ENCODE measurements at regions not wholly inside any gene's neighbourhood (a gene's known extent, or its start where the extent isn't known, plus 50 kb on each side); places are given as distances from the start of the nearest gene placed in this dataset.
"Not testable (repeated sequence)": the region's sequence is repeated elsewhere in the genome, so short reads cannot be mapped to it uniquely, and the experiment has no call there.

DNA sequence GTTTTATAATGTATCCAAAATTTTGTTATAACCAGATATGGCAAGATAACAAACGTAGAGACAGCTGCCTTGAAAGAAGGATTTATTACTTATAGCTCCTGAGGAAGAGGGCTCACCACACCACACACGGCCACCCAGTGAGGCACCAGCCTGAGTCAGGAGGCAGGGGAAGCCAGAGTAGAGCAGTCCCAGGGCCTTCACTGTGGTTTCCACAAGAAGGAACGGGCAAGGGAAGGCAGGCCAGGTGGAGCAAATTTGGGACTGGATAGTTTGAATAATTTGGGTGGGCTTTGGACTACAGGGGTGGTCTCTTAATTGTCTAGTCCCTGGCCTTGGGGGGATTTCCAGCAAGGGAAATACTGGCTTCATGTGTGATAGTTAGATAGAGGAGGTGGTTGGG, 72.5 kb downstream of the RRAGC start:
- no peak for DNase-seq (ENCODE audit: low read depth in 3 of 3)

DNA sequence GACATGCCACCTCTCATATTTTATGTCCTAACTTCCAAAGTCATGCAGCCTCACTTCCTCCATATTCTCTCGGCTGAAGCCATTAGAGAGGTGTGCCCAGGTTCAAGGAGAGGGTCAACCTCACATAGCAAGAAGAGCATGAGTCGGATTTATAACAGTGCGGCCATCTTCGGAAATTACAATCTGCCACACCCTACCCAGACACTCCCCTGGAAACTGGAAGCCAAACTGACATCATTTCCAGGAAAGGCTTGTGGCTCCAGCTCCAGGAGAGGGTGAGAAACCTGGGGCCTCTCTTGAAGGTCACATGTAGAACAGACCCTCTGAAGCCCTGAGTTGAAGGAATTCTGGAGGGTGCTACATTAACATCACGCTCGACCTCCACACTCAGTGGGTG, 73.5 kb downstream of the RRAGC start:
- DNase-seq (ENCODE audit: low read depth in 3 of 3): no peak

DNA sequence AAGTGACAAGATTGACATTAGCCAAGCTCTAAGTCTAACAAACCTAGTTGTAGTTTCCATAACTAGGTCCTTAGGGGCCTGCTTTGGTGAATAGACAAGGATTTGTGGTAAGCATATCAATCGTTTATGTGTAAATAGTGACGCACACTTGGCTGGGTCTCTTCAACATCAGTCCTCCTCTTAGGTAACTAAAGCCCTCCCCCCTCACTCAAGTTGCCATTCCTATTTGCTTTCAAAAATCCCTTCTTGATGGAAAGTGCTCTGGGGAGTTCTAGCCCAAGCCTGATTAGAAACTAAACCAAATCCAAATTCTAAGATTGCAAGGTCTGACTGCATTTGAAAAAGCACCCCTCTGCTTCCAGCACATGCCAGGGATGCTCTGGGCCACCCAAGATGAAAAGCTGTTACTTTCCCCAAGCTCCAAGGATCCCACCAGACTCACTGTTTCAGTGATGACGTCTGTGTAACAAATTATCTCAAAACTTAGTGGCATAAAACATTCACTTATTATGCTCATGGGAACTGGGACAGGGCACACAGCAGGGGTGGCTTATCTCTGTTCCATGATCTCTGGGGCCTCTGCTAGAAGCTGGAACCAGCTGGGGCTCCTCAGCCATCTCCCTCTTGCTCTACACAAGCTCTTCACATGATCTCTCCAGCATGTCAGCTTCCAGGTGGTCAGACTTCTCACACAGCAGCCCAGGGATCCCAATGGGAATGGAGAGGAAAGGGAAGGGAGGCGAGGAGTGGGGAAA, 74.1 kb downstream of the RRAGC start:
- DNase-seq (ENCODE audit: low read depth in 3 of 3): no peak

DNA sequence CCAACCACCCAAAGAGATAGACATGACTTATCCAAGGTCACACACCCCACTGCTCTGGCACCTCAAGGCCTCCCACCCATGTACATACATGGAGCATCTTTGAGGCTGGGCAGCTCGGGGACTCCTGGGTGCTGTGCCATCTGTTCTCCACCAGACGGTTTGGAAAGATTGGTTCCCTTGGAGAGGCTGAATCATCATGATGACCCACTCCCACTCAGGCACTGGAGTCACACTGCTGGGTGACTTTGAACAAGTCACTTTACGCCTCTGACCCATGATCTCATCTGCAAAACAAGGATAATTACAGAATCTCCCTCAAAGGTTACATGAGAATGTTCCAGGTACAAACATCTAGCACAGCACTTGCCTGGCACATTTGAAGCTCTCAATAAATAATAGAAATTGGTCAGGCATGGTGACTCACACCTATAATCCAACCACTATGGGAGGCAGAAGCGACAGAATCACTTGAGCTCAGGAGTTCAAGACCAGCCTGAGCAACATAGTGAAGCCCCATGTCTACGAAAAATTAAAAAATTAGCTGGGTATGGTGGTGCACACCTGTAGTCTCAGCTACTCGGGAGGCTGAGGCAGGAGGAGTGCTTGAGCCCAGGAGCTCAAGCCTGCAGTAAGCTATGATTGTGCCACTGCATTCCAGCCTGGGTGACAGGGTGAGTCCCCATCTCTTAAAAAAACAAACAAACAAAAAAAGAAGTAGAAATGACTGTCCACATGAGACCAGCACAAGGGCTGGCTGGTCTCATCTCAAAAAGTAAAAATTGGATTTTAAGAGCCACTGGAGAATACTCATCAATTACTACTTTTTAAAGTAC, 74.9 kb downstream of the RRAGC start:
- no peak for DNase-seq (ENCODE audit: low read depth in 3 of 3)

DNA sequence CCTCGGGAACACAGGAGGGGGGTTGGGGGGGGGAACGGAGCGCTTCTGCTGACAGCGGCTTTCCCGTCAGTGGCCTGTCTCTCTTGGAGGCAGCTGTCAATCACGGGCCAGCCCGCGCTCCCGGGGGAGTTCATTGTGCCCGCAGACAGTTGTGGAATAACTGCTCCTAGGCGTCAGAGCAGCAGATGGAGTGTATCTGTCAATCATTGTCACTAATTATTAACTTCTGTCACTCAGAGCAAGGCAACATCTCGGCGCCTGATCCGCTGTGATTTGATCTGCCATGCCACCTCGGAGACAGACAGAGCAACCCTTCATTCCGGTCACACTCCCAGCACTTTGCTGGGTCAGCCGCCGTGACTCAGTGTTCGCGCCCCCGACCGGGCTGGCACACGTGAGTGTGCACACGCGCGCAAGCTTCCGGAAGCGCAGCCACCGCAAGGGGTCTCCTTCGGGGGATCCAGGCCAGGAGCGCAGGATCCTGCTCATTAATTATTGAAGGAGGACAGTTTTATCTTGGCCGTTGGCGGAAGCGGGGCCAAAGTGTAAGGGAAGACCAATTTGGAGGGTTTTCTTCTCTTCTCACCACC, 75.8 kb downstream of the RRAGC start:
- no peak for DNase-seq (ENCODE audit: low read depth in 3 of 3)

DNA sequence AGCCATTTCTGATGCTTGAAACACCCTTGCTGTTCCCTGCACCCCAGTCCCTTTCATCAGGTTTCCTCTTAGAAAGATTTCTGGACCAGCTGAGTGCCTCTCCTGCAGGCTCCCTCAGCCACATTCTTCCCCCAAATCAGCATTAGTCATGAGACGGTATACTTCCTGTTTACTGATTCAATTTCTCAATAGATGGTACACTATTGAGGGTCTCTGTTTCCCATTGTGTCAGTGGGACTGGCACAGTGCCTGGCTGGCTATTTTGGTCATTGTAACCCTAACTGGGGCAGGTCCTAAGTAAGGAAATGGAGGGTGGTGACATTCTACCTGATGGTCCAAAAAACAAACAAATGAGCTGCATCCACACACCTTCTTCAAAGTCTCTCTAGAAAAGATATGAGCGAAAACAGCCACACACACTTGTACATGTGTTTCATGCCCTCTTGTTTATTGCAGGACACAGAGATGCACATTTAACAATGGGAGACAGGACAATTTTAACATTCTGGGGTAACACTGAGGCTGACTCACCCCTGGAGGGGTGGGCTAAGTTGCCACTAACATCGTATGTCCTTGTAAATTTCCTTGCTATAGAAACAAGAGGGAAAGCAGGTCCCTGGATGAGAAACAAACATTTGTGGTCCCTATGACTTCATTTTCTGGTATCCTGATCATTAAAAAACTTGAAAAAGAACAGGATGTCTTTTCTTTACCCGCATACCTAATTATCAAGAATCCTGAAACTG, 77.5 kb downstream of the RRAGC start:
- no peak for DNase-seq (ENCODE audit: low read depth in 3 of 3)

DNA sequence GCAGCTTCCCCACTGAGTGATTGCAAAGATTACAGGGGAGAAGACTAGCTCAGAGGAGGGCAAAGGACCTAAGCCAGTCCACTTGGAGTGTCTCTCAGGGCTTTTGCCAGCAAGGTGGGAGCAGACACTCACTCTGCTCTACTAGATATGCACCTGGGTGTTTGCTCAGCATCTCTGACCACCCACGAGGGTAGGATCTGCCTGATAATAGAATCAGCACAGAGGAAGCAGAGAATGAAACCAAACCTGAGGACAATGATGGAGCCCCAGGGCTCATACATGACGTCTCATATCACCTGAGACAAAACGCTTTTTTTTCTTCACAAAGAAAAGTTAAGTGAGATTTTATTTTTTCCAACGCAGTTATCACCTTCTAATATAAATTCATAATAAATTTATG, 79.4 kb downstream of the RRAGC start:
- DNase-seq (ENCODE audit: low read depth in 3 of 3): no peak

DNA sequence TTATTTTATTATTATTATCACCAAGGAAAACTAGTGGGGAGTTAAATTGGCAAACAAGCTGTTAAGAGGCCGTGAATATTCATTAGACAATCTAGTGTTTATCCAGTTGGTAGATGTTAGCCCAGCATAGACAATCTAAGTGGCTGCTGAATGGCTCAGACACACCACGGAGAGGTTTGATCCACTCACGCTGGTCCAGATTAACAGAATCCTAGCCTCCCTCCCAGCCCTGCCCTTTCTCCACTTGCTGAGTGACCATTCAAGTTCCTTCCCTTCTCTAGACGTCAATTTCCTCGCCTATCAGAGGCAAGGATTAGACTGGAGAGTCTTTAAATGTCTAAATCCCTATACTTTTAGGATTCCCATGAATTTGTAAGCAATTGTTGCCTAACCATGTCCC, 80.1 kb downstream of the RRAGC start:
- no peak for DNase-seq (ENCODE audit: low read depth in 3 of 3)

DNA sequence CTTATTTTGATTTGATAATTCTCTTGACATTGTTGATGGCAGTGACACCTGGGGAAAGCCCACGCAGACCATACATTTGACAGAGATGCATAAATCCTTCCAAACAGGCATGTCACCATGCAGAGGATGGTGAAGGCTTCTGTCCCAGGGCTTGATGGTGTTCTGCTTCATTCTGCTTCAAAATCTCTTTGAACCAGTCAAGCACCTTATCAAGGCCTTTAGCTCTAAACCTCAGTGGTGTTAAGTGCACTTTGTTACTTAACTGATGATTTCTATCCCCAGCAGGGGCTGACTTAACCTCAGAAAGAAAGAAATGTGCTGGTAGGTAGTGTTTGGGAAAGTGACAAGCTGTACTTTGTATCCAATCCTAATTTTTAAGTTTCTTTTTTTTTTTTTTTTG, 81.1 kb downstream of the RRAGC start:
- no peak for DNase-seq (ENCODE audit: low read depth in 3 of 3)

DNA sequence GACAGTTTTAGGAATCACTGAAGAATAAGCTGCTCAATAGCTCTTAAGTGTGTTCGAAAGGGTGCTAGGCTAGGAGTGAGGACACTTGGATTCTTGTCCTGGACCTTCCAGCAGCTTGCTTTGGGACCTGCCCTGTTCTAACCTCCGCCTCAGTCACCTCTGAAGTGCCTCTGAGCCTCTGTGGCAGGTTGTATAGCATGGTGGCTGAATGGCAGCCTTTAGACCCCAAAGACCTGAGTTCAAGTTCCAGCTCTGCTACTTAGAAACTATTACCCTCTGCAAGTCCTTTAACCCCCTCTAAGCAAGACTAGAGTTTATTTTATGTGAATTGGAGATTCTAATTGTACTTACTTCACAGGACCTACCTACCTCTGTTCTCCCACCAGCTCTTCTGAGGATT, 81.5 kb downstream of the RRAGC start:
- no peak for DNase-seq (ENCODE audit: low read depth in 3 of 3)

DNA sequence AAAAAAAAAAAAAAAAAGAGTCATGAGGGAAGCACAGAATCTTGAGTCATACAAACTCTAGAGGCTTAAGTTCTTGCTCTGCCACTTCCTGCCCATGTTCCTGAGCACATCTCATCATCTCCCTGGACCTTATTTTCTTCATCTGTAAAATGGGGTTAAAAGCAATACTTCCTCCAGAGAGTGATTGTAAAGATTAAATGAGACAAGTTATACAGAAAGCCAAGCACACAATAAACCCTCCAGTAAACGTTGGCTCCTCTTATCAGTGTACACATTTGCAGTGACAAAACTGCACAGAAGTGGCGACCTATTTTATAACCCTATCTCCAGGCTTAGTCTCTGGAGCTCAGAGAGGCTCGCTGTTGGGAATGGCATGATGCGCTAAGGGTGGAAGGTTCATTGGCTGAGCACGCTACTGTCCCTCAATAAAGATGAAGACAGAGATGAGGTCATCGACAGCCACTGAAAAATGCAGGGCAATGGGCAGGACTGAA, 82.1 kb downstream of the RRAGC start:
- no peak for DNase-seq (ENCODE audit: low read depth in 3 of 3)

DNA sequence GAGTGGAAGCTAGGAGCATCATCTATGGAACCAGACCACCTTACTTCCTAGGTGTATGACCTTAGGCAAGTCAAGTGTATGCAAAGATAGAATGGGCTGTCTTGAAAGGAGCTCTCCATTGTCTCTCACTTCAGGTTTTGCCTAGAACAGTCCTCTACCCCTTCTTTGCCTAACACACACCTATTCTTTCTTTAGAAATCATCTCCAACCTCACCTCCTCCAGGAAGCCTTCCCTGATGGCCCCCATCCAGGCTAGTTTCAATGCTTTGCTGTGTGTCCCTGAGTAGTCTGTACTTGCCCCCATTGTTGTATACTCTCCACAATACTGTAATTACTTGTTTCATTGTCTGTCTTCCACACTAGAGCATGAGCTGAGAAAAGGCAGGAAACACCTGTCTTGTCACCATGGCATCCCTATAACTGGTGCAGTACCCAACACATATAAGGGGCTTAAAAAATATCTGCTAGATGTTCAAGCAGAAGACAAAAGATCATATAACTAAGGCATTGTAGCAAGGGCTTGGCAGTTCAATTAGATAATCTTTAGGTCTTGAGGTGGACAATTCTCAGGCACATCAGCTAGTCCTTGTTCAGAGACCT, 83.0 kb downstream of the RRAGC start:
- no peak for DNase-seq (ENCODE audit: low read depth in 3 of 3)

DNA sequence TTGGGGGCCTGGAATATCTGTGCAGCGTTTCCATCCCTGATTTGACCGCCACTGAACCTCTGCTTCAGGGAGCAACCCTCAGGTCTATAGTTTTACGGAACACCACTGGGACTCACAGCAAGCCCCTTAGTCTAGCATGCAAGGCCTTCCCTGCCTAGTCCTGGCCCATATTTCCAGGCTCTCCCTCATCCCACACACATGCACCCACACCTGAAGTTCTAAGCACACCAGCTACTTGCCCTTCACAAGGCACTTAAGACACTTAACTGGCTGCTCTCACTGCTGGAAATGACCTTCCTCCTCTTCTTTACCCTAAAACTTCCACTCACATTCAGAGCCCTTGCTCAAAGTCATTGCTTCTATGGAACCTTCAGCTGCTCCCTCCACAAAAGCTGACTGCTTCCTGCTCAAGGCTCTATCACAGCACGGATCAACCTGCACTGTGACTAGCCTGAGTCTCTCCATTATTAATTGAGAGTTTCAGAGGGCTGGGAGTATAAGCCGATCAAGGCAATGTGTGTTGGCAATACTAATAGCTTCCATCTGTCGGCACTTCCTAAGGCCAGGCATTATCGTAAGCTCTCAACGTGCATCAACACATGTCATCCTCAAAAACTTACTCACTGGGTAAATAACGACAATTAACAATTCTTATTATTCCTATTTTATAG, 84.3 kb downstream of the RRAGC start:
- no peak for DNase-seq (ENCODE audit: low read depth in 3 of 3)

DNA sequence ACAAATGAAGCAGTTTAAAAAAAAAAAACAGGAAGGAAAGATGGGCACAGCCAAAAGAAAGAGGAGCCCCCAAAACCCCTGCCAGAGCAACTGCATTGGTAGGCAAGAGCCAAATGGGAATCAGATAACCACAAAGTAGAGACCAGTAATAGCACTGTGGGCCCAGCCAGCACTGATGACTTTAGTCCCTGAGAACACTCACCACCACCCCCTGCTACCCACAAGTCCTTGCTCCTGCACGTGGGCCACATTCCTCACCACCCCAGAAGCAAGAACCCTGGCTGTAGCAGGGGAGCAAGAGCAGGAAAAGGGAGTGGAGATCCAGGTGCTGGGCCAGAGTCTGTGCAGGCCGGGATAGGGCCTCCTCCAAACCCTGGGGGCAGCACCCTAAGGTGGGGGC, 86.1 kb downstream of the RRAGC start:
- DNase-seq (ENCODE audit: low read depth in 3 of 3): no peak

DNA sequence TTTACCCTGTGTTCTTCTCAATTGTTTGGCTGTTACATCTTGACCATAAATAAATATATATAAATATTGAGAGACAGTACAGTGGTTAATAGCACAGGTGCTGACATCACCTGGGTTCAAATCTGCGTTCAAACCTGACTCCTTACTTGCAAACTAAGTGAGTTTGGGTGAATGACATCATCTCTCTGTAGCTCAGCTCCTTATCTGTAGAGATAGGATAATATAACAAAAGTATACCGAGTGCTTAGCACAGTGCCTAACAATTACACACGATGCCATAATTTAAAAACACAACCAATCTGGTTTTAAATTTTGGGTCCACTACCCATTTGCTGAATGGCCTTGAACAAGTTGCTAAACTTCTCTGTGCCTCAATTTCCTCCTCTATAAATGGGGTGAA, 86.6 kb downstream of the RRAGC start:
- DNase-seq (ENCODE audit: low read depth in 3 of 3): no peak

DNA sequence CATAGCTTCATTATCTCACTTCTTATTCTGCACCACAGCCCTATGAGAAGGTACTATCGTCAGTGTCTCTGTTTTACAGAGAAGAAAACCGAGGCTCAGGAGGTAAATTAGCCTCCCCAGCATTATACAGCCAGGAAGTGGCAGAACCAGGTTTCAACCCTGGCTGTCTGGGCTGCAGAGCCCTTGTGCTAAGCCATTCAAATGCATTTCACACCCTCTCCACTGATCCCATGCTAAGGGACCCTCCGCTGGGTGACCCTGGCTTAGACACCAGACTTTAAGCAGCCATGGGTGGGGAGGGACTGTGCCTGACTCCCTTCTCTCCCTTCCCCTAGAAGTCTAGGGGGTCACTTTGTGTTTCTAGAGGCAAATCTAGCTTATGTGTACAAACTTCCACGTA, 87.5 kb downstream of the RRAGC start:
- DNase-seq (ENCODE audit: low read depth in 3 of 3): no peak

DNA sequence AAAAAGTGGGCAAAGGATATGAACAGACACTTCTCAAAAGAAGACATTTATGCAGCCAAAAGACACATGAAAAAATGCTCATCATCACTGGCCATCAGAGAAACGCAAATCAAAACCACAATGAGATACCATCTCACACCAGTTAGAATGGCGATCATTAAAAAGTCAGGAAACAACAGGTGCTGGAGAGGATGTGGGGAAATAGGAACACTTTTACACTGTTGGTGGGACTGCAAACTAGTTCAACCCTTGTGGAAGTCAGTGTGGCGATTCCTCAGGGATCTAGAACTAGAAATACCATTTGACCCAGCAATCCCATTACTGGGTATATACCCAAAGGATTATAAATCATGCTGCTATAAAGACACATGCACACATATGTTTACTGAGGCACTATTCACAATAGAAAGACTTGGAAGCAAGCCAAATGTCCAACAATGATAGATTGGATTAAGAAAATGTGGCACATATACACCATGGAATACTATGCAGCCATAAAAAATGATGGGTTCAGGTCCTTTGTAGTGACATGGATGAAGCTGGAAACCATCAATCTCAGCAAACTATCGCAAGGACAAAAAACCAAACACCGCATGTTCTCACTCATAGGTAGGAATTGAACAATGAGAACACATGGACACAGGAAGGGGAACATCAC, 88.9 kb downstream of the RRAGC start:
- not testable (repeated sequence) for DNase-seq (ENCODE audit: low read depth in 3 of 3)

DNA sequence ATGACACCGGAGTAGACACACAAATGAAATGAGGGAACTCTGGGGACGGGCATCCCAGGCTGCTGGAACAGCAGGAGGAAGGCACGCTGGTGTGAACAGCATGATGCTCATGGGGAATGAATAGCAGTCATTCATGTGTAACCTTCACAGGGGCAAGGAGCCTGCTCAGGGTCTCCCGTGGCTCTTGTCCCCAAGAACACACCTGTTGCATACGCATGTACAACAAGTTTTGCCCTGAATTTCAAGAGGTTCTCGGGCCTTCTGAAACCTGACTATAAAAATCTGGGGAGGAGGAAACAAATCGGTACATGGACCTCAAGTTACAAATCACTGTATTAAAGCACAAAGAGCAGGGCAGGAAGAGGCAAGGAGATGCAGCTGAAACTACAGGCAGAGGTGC, 93.4 kb downstream of the RRAGC start:
- DNase-seq (ENCODE audit: low read depth in 3 of 3): no peak

DNA sequence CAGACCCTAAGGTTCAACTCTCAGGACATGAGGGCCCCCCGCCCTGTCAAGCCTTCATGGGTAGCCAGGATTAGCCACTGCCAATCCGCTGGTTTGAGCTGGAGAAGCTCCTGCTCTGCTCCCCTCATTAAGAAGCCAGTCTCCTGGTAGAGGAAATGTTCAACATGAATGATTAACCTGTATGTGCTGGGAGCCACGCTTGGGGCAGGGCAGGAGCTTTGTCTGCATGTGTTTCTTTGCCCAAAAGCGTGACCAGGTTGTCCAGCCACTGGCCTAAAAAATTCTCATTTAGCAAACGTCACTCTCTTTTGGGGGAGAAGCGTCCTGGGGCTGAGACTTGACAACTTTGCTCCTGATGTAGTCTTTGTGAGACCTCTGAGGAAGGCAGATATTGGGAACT, 96.5 kb downstream of the RRAGC start:
- DNase-seq (ENCODE audit: low read depth in 3 of 3): no peak

DNA sequence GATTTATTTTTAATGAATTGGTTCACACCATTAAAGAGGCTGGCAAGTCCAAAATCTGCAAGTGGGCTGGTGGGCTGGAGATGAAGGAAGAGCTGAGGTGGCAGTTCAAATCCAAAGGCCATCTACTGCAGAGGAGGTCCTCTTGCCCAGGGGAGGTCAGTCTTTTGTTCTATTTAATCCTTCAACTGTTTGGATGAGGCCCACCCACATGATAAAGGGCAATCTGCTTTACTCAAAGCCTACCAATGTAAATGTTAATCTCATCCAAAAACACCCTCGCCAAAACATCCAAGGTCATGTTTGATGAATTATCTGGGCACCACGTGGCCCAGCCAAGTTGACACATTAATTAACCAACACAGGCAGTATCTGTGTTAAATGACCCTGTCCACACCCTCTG, 99.0 kb downstream of the RRAGC start:
- no peak for DNase-seq (ENCODE audit: low read depth in 3 of 3)

DNA sequence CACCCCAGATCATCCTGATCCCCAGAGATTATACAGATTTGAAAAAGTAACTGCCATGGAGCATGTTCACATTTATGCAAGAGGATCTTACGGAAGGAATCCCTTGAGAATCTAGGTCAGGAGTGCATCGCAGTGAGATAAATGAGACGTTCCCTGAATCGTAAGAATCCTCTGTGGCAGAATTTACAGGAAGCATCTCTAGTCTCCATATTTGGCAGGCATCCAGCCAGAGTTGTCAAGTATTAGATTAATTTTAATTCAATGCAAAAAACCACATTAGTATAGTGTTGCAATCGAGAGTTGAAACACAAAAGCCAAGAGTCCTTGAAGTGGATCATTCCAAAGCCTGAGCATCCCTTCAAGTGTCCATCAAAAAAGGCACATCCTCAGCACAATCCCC, 100.8 kb downstream of the RRAGC start:
- DNase-seq (ENCODE audit: low read depth in 3 of 3): no peak
